A673 (cell line): ENCODE measurements at regions not wholly inside any gene's neighbourhood (a gene's known extent, or its start where the extent isn't known, plus 50 kb on each side); places are given as distances from the start of the nearest gene placed in this dataset.

ENCODE experiments used
- BruUV-seq: library from RNA; stranded (reverse); fragments of 400-500 nt; replicated peaks from 2 replicates; lab custom pipeline; 2021; lab: Mats Ljungman, UMichigan
- CTCF ChIA-PET: fragments of 300-600 bp; sonication (Branson Sonifier 250); formaldehyde crosslinking; loops from one replicate; lab custom pipeline; 2022; ENCODE audit warnings: antibody characterized with exemption; lab: Charles Lee
- POLR2A ChIA-PET: fragments of 300-600 bp; sonication (Branson Sonifier 250); formaldehyde crosslinking; loops from one replicate; lab custom pipeline; 2022; ENCODE audit warnings: antibody characterized with exemption; ENCODE audit not compliant: low non-redundant PET; lab: Charles Lee
- DNase-seq: peaks from one replicate; pipeline ENCODE4 v3.0.0-alpha.2; 2015; ENCODE audit warnings: low spot score
- H3K27ac ChIP-seq: fragments of 200-600 bp; sonication (generic); 2 replicates; pipeline ENCODE4 v1.5.1; 2016; ENCODE audit warnings: mixed run types, low read depth, mild to moderate bottlenecking, mixed read lengths, antibody characterized with exemption, low read length; ENCODE audit not compliant: poor library complexity, severe bottlenecking
- H3K27me3 ChIP-seq: fragments of 200-600 bp; sonication (generic); replicated peaks from 2 replicates; pipeline ENCODE4 v1.6.1; 2017; ENCODE audit warnings: mixed run types, low read depth, mild to moderate bottlenecking, mixed read lengths, antibody characterized with exemption, low read length; ENCODE audit not compliant: insufficient read depth, poor library complexity
- H3K36me3 ChIP-seq: fragments of 200-600 bp; sonication (generic); 2 replicates; pipeline ENCODE4 v1.6.1; 2016; ENCODE audit warnings: mixed run types, mild to moderate bottlenecking, mixed read lengths, antibody characterized with exemption, low read length; ENCODE audit not compliant: insufficient read depth, poor library complexity, severe bottlenecking
- H3K4me1 ChIP-seq: fragments of 200-600 bp; sonication (generic); 2 replicates; pipeline ENCODE4 v1.6.1; 2017; ENCODE audit warnings: mixed run types, mild to moderate bottlenecking, mixed read lengths, antibody characterized with exemption, low read length; ENCODE audit not compliant: insufficient read depth, poor library complexity, severe bottlenecking
- H3K4me3 ChIP-seq: fragments of 200-600 bp; sonication (generic); 2 replicates; pipeline ENCODE4 v1.5.1; 2016; ENCODE audit warnings: low read depth, mixed run types, mild to moderate bottlenecking, mixed read lengths, low read length; ENCODE audit not compliant: poor library complexity, severe bottlenecking
- H3K9me3 ChIP-seq: fragments of 200-600 bp; sonication (generic); 2 replicates; pipeline ENCODE4 v1.6.1; 2016; ENCODE audit warnings: mixed run types, low read depth, mild to moderate bottlenecking, mixed read lengths, antibody characterized with exemption, low read length; ENCODE audit not compliant: poor library complexity, severe bottlenecking
- CTCF ChIP-seq: fragments of 300-800, 200-600 bp; sonication (generic); conservative IDR thresholded peaks from 2 replicates; pipeline ENCODE4 v1.5.1; 2017; ENCODE audit warnings: low read depth, mild to moderate bottlenecking, antibody characterized with exemption, low read length, moderate library complexity, mixed read lengths
- EZH2 ChIP-seq: fragments of 200-600 bp; sonication (generic); IDR thresholded peaks from 2 replicates; pipeline ENCODE4 v1.6.1; 2017; ENCODE audit warnings: borderline replicate concordance, low read depth, mild to moderate bottlenecking, mixed read lengths, antibody characterized with exemption, low read length; ENCODE audit not compliant: poor library complexity, severe bottlenecking
- intact Hi-C: fragments of 100-400 bp; cut with micrococcal nuclease; formaldehyde crosslinking; loops from one replicate; pipeline ENCODE4 v1.10.0; 2022; ENCODE audit not compliant: unreplicated experiment

GRCh38 chr4:151896880-151897279 is 136.1 kb upstream of the GATB start:
- H3K9me3 ChIP-seq: no peaks in the 10 kb centered on the region
- no peak for DNase-seq
- ChIA-PET CTCF (no interaction called here), POLR2A (no interaction called here)
- H3K4me3 ChIP-seq: no peak overlapping the region
- BruUV-seq: no TSS peak
- no peak overlapping the region for H3K27ac ChIP-seq
- intact Hi-C loops: no loop called here
- no peaks in the 10 kb centered on the region for H3K36me3 ChIP-seq
- TF ChIP-seq CTCF: no peak
- TF ChIP-seq EZH2: no peak
- no peaks in the 10 kb centered on the region for H3K27me3 ChIP-seq
- H3K4me1 ChIP-seq: no peaks in the 10 kb centered on the region

DNA sequence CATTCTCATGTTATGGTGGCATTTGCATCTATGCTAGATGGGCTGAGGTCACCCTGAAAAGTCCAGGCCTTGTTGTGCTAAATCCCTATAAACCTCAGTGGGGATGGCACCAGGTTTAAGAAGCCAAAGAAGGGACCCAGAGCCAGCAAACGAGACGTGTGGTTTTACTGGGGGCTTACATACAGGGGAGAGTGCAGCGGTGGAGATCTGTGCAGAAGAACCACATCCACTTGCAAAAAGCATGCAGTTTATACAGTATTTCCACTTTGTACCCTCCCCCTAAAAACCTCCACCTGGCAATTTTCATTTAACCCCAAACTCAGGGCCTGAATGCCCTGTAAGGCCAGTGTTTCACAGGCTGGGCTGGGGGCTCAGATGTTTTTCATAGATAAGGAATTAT is 134.9 kb upstream of the GATB start:
- TF ChIP-seq EZH2 (no peak), CTCF (no peak)
- DNase-seq: no peak
- no peaks in the 10 kb centered on the region for H3K4me1 ChIP-seq
- no peaks in the 10 kb centered on the region for H3K27me3 ChIP-seq
- CTCF ChIA-PET: no interaction called here
- POLR2A ChIA-PET: no interaction called here
- H3K4me3 ChIP-seq: no peak overlapping the region
- no peak overlapping the region for H3K27ac ChIP-seq
- H3K9me3 ChIP-seq: no peaks in the 10 kb centered on the region
- no TSS peak for BruUV-seq
- H3K36me3 ChIP-seq: no peaks in the 10 kb centered on the region
- intact Hi-C loops: no loop called here

DNA sequence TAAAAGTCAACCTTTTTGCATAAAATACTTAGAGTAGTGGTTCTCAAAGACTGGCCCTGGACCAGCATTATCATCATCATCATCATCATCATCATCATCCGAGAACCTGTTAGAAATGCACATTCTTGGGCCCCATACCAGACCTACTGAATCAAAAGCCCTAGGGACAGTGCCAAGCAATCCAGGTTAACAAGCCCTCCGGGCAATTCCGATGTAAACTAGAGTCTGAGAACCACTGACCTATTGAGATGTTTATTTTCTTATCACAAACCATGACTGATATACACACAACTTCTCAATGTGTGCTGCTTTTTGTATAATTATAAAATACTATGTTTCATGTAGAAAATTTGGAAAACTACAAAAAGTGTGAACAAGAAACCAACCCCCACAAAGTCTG is 133.4 kb upstream of the GATB start:
- Histone ChIP-seq H3K27ac (no peak overlapping the region), H3K36me3 (no peaks in the 10 kb centered on the region), H3K9me3 (no peaks in the 10 kb centered on the region), H3K27me3 (no peaks in the 10 kb centered on the region), H3K4me3 (no peak overlapping the region), H3K4me1 (no peaks in the 10 kb centered on the region)
- no peak for DNase-seq
- BruUV-seq: no TSS peak
- TF ChIP-seq EZH2 (no peak), CTCF (no peak)
- CTCF ChIA-PET: no interaction called here
- POLR2A ChIA-PET: no interaction called here
- intact Hi-C loops: no loop called here
